SK-N-SH (cell line): ENCODE measurements at regions not wholly inside any gene's neighbourhood (a gene's known extent, or its start where the extent isn't known, plus 50 kb on each side); places are given as distances from the start of the nearest gene placed in this dataset.

Experiments used
- CTCF ChIA-PET: fragments of 300-600, 350-600 bp; formaldehyde crosslinking; extraction: SDS; loops from one replicate; lab custom pipeline; 2021; lab: Yijun Ruan, JAX
- POLR2A ChIA-PET: fragments of 350-600 bp; sonication (Branson Sonifier 250); formaldehyde crosslinking; extraction: SDS; loops from one replicate; lab custom pipeline; 2020; ENCODE audit warnings: antibody characterized with exemption, inconsistent platforms; lab: Yijun Ruan, JAX
- DNase-seq: peaks from one replicate; pipeline ENCODE4 v3.0.0; 2012
- H2AFZ ChIP-seq: fragments of 200-600 bp; sonication (generic); 2 replicates; pipeline ENCODE4 v1.8.1; 2016; ENCODE audit warnings: antibody characterized with exemption, mild to moderate bottlenecking, low read depth
- H3F3A ChIP-seq: fragments of 200-600 bp; sonication (generic); replicated peaks from 2 replicates; pipeline ENCODE3; 2016; ENCODE audit warnings: antibody characterized with exemption, mild to moderate bottlenecking; ENCODE audit not compliant: insufficient read depth
- H3K27ac ChIP-seq, 2 experiments: fragments of 200-500 bp in 1 of 2; fragments of 200-600 bp in 1 of 2; sonication (Bioruptor generic) in 1 of 2; sonication (generic), shearing (Covaris generic) in 1 of 2; 2 replicates each; pipeline versions ENCODE4 v1.5.1 to v1.6.1; 2014 to 2016; ENCODE audit warnings: low read depth in 2 of 2, inconsistent platforms in 1 of 2, low read length in 1 of 2, mild to moderate bottlenecking in 1 of 2, mixed read lengths in 1 of 2
- H3K27me3 ChIP-seq: fragments of 200-600 bp; sonication (generic), shearing (Covaris generic); 2 replicates; pipeline ENCODE4 v1.6.1; 2016; ENCODE audit warnings: mixed run types; ENCODE audit not compliant: insufficient read depth
- H3K36me3 ChIP-seq, 2 experiments: fragments of 200-500 bp in 1 of 2; fragments of 200-600 bp in 1 of 2; sonication (Bioruptor generic) in 1 of 2; sonication (generic) in 1 of 2; replicated peaks in 1 of 2; 2 replicates each; pipeline versions ENCODE3 to v1.5.1; 2014 to 2016; ENCODE audit warnings: low read length in 1 of 2, mild to moderate bottlenecking in 1 of 2; ENCODE audit not compliant: insufficient read depth in 2 of 2, control insufficient read depth in 1 of 2
- H3K4me1 ChIP-seq, 2 experiments: fragments of 200-500 bp in 1 of 2; fragments of 200-600 bp in 1 of 2; sonication (Bioruptor generic) in 1 of 2; sonication (generic), shearing (Covaris generic) in 1 of 2; 2 replicates each; pipeline versions ENCODE4 v1.5.1 to v1.6.1; 2014 to 2016; ENCODE audit warnings: low read depth in 1 of 2, low read length in 1 of 2, mixed run types in 1 of 2; ENCODE audit not compliant: insufficient read depth in 2 of 2, control insufficient read depth in 1 of 2
- H3K4me2 ChIP-seq: fragments of 200-600 bp; sonication (generic), shearing (Covaris generic); 2 replicates; pipeline ENCODE4 v1.6.1; 2017; ENCODE audit warnings: mixed run types
- H3K4me3 ChIP-seq, 2 experiments: fragments of 200-500 bp in 1 of 2; fragments of 200-600 bp in 1 of 2; sonication (Bioruptor generic) in 1 of 2; sonication (generic), shearing (Covaris generic) in 1 of 2; 2 replicates each; pipeline versions ENCODE4 v1.5.1 to v1.8.1; 2014 to 2016; ENCODE audit warnings: low read depth in 2 of 2, inconsistent platforms in 1 of 2, low read length in 1 of 2, mild to moderate bottlenecking in 1 of 2, mixed read lengths in 1 of 2, moderate library complexity in 1 of 2
- H3K79me2 ChIP-seq: fragments of 200-600 bp; sonication (generic); 2 replicates; pipeline ENCODE4 v1.8.1; 2017; ENCODE audit warnings: mild to moderate bottlenecking; ENCODE audit not compliant: insufficient read depth
- H3K9ac ChIP-seq: fragments of 200-600 bp; sonication (generic); 2 replicates; pipeline ENCODE4 v1.6.1; 2017; ENCODE audit warnings: mixed run types
- H3K9me2 ChIP-seq: fragments of 200-600 bp; sonication (generic); 2 replicates; pipeline ENCODE4 v1.6.1; 2017; ENCODE audit warnings: mixed run types
- H3K9me3 ChIP-seq: fragments of 200-600 bp; sonication (generic); 2 replicates; pipeline ENCODE4 v1.6.1; 2017; ENCODE audit warnings: mixed run types, mild to moderate bottlenecking, moderate library complexity
- H4K20me1 ChIP-seq: fragments of 200-600 bp; sonication (generic); 2 replicates; pipeline ENCODE4 v1.6.1; 2017; ENCODE audit warnings: mild to moderate bottlenecking, mixed run types; ENCODE audit not compliant: insufficient read depth
- GABPA ChIP-seq: IDR thresholded peaks from 2 replicates; pipeline ENCODE4 v1.4.0; 2012; ENCODE audit warnings: low read depth, mild to moderate bottlenecking
- GATA2 ChIP-seq: sonication (generic); formaldehyde crosslinking; IDR thresholded peaks from 2 replicates; pipeline ENCODE4 v1.5.0; 2020; ENCODE audit warnings: mild to moderate bottlenecking, missing genetic modification reagents
- JUND ChIP-seq: IDR thresholded peaks from 2 replicates; pipeline ENCODE4 v1.4.0; 2012
- MEF2A ChIP-seq: IDR thresholded peaks from 2 replicates; pipeline ENCODE4 v1.4.0; 2012; ENCODE audit warnings: low read depth, borderline replicate concordance
- NFIC ChIP-seq: IDR thresholded peaks from 2 replicates; pipeline ENCODE4 v1.4.0; 2012; ENCODE audit warnings: borderline replicate concordance
- RFX5 ChIP-seq: IDR thresholded peaks from 2 replicates; pipeline ENCODE4 v1.6.1; 2012; ENCODE audit warnings: mild to moderate bottlenecking, improper control_type of control experiment, low read length
- SIN3A ChIP-seq: IDR thresholded peaks from 2 replicates; pipeline ENCODE4 v1.6.1; 2012; ENCODE audit warnings: low read depth, mild to moderate bottlenecking, low read length, moderate library complexity, borderline replicate concordance
- TCF12 ChIP-seq: IDR thresholded peaks from 2 replicates; pipeline ENCODE4 v1.4.0; 2012
- TEAD4 ChIP-seq: IDR thresholded peaks from 2 replicates; pipeline ENCODE4 v1.4.0; 2012; ENCODE audit warnings: mild to moderate bottlenecking, borderline replicate concordance; ENCODE audit not compliant: insufficient read depth
- YY1 ChIP-seq: IDR thresholded peaks from 2 replicates; pipeline ENCODE4 v1.4.0; 2012; ENCODE audit warnings: low read depth, mild to moderate bottlenecking
- WGBS: methylation state at CpG from one replicate; pipeline ENCODE4 v1.1.6; 2017; ENCODE audit warnings: low lambda C conversion rate; 5-methylcytosine and 5-hydroxymethylcytosine counted together
- TF ChIP-seq, protein P1 (sequence below): fragments of 150-350 bp; IDR thresholded peaks from 2 replicates; pipeline ENCODE4 v1.6.1; 2016; ENCODE audit warnings: mild to moderate bottlenecking, low read depth, low read length
- TF ChIP-seq, protein P2 (sequence below): IDR thresholded peaks from 2 replicates; pipeline ENCODE4 v1.4.0; 2012; ENCODE audit warnings: low read depth
- TF ChIP-seq, protein P3 (sequence below): IDR thresholded peaks from 2 replicates; pipeline ENCODE4; 2012
- TF ChIP-seq, protein P4 (sequence below): fragments of 200-600 bp; sonication (generic); IDR thresholded peaks from 2 replicates; pipeline ENCODE4 v1.6.1; 2017; ENCODE audit warnings: antibody characterized with exemption, mild to moderate bottlenecking, moderate library complexity

DNA sequence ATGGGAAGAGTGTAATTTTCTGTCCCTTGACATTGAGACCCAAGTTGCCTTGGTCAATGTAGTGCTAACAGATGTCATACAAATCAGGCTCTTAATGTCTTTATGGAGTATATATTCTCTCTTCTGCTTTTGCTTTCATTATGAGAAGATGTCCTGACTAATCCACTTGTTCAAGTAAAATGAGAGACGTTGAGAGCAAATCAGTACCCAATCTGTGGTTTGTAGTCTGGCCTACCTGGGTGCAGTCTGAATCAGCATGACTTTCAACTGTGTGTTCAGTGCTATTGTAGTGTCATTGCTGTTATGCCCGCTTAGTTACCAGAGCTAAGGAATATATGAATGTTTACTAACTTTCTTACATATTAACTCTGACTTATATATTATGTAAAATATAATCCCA, 612.4 kb downstream of the ANKRD7 start:
- H3K9me3 ChIP-seq, result peaks cover 8% of the 10 kb centered on the region
- no peaks in the 10 kb centered on the region for H3K4me1 ChIP-seq
- no peak overlapping the region for H3K27ac ChIP-seq
- POLR2A ChIA-PET, result no interaction called here
- CTCF ChIA-PET, result no interaction called here
- no peak overlapping the region for H3K4me3 ChIP-seq
- no peaks in the 10 kb centered on the region for H4K20me1 ChIP-seq
- H3K4me2 ChIP-seq, result no peak overlapping the region
- H3K36me3 ChIP-seq, result no peaks in the 10 kb centered on the region
- H3K9ac ChIP-seq, result no peak overlapping the region
- no peak for DNase-seq
- WGBS, result 18% methylated on average over 2 of the region's 2 CpGs
- TF ChIP-seq NFIC (no peak), YY1 (no peak)
- TF ChIP-seq, protein P1, sequence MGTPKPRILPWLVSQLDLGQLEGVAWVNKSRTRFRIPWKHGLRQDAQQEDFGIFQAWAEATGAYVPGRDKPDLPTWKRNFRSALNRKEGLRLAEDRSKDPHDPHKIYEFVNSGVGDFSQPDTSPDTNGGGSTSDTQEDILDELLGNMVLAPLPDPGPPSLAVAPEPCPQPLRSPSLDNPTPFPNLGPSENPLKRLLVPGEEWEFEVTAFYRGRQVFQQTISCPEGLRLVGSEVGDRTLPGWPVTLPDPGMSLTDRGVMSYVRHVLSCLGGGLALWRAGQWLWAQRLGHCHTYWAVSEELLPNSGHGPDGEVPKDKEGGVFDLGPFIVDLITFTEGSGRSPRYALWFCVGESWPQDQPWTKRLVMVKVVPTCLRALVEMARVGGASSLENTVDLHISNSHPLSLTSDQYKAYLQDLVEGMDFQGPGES, result no peak
- TF ChIP-seq, protein P2, sequence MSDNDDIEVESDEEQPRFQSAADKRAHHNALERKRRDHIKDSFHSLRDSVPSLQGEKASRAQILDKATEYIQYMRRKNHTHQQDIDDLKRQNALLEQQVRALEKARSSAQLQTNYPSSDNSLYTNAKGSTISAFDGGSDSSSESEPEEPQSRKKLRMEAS, result no peak
- TF ChIP-seq, all 33 proteins: peak for 0
- no peaks in the 10 kb centered on the region for H3F3A ChIP-seq
- H3K27me3 ChIP-seq, result no peaks in the 10 kb centered on the region
- H3K79me2 ChIP-seq, result no peaks in the 10 kb centered on the region
- H2AFZ ChIP-seq, result no peak overlapping the region
- H3K9me2 ChIP-seq, result peaks cover 4% of the 10 kb centered on the region; the same call in 1 of the 2 replicates

DNA sequence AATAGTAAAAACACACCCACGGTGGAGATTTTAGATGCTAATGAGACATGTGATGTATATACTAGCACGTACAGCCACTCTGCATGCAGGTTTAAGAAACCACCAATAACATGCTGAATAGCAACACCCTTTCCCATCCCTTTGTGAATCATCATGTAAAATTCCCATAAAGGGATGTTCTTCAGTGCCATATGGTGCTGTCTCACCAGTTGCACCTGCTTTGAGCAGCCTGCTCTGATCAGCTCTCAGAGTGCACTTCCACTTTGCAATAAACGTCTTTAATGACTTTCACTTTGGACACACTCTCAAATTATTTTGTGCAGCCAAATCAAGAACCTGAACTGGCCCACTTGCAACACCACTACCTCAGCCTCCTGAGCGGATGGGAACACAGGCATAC, 615.0 kb downstream of the ANKRD7 start:
- Histone ChIP-seq H3K9me3 (no peaks in the 10 kb centered on the region), H3F3A (no peaks in the 10 kb centered on the region), H3K79me2 (no peaks in the 10 kb centered on the region), H3K4me1 (no peaks in the 10 kb centered on the region), H3K27ac (no peak overlapping the region), H4K20me1 (no peaks in the 10 kb centered on the region), H3K4me2 (no peak overlapping the region), H3K9me2 (peaks cover 1% of the 10 kb centered on the region; the same call in 1 of the 2 replicates), H3K4me3 (no peak overlapping the region), H3K27me3 (no peaks in the 10 kb centered on the region), H3K9ac (no peak overlapping the region), H2AFZ (no peak overlapping the region), H3K36me3 (no peaks in the 10 kb centered on the region)
- TF ChIP-seq TCF12, result no peak
- TF ChIP-seq RFX5, result no peak
- TF ChIP-seq JUND, result no peak
- TF ChIP-seq SIN3A, result no peak
- TF ChIP-seq NFIC, result no peak
- TF ChIP-seq, protein P3, sequence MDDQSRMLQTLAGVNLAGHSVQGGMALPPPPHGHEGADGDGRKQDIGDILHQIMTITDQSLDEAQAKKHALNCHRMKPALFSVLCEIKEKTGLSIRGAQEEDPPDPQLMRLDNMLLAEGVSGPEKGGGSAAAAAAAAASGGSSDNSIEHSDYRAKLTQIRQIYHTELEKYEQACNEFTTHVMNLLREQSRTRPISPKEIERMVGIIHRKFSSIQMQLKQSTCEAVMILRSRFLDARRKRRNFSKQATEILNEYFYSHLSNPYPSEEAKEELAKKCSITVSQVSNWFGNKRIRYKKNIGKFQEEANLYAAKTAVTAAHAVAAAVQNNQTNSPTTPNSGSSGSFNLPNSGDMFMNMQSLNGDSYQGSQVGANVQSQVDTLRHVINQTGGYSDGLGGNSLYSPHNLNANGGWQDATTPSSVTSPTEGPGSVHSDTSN, result no peak
- TF ChIP-seq MEF2A, result no peak
- 30% methylated on average over 4 of the region's 4 CpGs for WGBS
- no peak for DNase-seq
- POLR2A ChIA-PET, result no interaction called here
- CTCF ChIA-PET, result no interaction called here

DNA sequence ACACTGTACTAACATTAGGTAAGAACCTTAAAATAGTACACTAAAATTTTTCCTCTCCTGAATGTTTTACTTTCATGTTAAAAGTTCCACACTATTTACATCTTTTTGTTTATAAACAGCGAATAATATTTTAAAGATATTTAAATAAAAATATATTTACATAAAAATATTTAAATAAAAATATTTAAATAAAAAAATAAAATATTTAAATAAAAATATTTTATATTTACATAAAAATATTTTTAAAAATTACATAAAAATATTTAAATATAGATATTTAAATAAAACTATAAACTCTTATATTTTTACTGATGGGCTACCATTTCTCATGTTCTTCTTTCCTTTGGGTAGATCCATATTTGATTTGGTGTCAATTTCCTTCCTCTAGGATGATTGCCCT, 619.0 kb downstream of the ANKRD7 start:
- 30% methylated on average over 1 of the region's 1 CpG for WGBS
- TF ChIP-seq, protein P4, sequence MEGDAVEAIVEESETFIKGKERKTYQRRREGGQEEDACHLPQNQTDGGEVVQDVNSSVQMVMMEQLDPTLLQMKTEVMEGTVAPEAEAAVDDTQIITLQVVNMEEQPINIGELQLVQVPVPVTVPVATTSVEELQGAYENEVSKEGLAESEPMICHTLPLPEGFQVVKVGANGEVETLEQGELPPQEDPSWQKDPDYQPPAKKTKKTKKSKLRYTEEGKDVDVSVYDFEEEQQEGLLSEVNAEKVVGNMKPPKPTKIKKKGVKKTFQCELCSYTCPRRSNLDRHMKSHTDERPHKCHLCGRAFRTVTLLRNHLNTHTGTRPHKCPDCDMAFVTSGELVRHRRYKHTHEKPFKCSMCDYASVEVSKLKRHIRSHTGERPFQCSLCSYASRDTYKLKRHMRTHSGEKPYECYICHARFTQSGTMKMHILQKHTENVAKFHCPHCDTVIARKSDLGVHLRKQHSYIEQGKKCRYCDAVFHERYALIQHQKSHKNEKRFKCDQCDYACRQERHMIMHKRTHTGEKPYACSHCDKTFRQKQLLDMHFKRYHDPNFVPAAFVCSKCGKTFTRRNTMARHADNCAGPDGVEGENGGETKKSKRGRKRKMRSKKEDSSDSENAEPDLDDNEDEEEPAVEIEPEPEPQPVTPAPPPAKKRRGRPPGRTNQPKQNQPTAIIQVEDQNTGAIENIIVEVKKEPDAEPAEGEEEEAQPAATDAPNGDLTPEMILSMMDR, result no peak
- TF ChIP-seq GABPA (no peak), NFIC (no peak), GATA2 (CRISPR knock-in tag) (no peak), TEAD4 (no peak)
- TF ChIP-seq, protein P2, result no peak
- TF ChIP-seq, protein P1, result no peak

More for the DNA sequence above, 619.0 kb downstream of the ANKRD7 start:
- Histone ChIP-seq H3K9me3 (no peaks in the 10 kb centered on the region), H3K4me2 (no peak overlapping the region), H3K4me3 (no peak overlapping the region), H3K27ac (no peak overlapping the region), H4K20me1 (no peaks in the 10 kb centered on the region), H3K9me2 (no peaks in the 10 kb centered on the region), H3K4me1 (no peaks in the 10 kb centered on the region), H3K79me2 (no peaks in the 10 kb centered on the region), H3K27me3 (no peaks in the 10 kb centered on the region), H2AFZ (no peak overlapping the region), H3K9ac (no peak overlapping the region), H3K36me3 (no peaks in the 10 kb centered on the region), H3F3A (no peaks in the 10 kb centered on the region)
- no peak for DNase-seq
- ChIA-PET POLR2A (no interaction called here), CTCF (no interaction called here)
